ENCODE measurements at regions not wholly inside any gene's neighbourhood (a gene's known extent, or its start where the extent isn't known, plus 50 kb on each side); places are given as distances from the start of the nearest gene placed in this dataset.

GRCh38 chr5:8253376-8253775 is 384.4 kb downstream of the MTRR start:
- H3K4me3 ChIP-seq (ENCODE audit: low read length in 3 of 3), result no peak overlapping the region
- H3K27me3 ChIP-seq (ENCODE audit: control insufficient read depth in 3 of 3, insufficient read depth in 3 of 3, low read length in 3 of 3), result no peaks in the 10 kb centered on the region
- no peaks in the 10 kb centered on the region for H3K36me3 ChIP-seq (ENCODE audit: control insufficient read depth in 3 of 3, insufficient read depth in 3 of 3, low read length in 3 of 3)
- no peaks in the 10 kb centered on the region for H3K4me1 ChIP-seq (ENCODE audit: control insufficient read depth in 3 of 3, insufficient read depth in 3 of 3, low read length in 3 of 3)
- no peak overlapping the region for H3K27ac ChIP-seq (ENCODE audit: low read depth, low read length)
- no peaks in the 10 kb centered on the region for H3K9me3 ChIP-seq (ENCODE audit: control insufficient read depth in 3 of 3, low read length in 3 of 3)
- H3K9ac ChIP-seq (ENCODE audit: low read depth in 1 of 3, low read length in 3 of 3), result no peak overlapping the region

- Histone ChIP-seq H3K36me3 (ENCODE audit: control insufficient read depth in 3 of 3, insufficient read depth in 3 of 3, low read length in 3 of 3) (no peaks in the 10 kb centered on the region), H3K9me3 (ENCODE audit: control insufficient read depth in 3 of 3, low read length in 3 of 3) (no peaks in the 10 kb centered on the region)
Observed at GRCh38 chr5:8254674-8255073, 385.7 kb downstream of the MTRR start.

GRCh38 chr5:8258801-8259200 is 389.9 kb downstream of the MTRR start:
- no peaks in the 10 kb centered on the region for H3K36me3 ChIP-seq (ENCODE audit: control insufficient read depth in 3 of 3, insufficient read depth in 3 of 3, low read length in 3 of 3)
- H3K9me3 ChIP-seq (ENCODE audit: control insufficient read depth in 3 of 3, low read length in 3 of 3), result no peaks in the 10 kb centered on the region
- no peaks in the 10 kb centered on the region for H3K4me1 ChIP-seq (ENCODE audit: control insufficient read depth in 3 of 3, insufficient read depth in 3 of 3, low read length in 3 of 3)

More at GRCh38 chr5:8254674-8255073, 385.7 kb downstream of the MTRR start:
- Histone ChIP-seq H3K4me3 (ENCODE audit: low read length in 3 of 3) (no peak overlapping the region), H3K27me3 (ENCODE audit: control insufficient read depth in 3 of 3, insufficient read depth in 3 of 3, low read length in 3 of 3) (no peaks in the 10 kb centered on the region), H3K9ac (ENCODE audit: low read depth in 1 of 3, low read length in 3 of 3) (no peak overlapping the region), H3K27ac (ENCODE audit: low read depth, low read length) (no peak overlapping the region), H3K4me1 (ENCODE audit: control insufficient read depth in 3 of 3, insufficient read depth in 3 of 3, low read length in 3 of 3) (no peaks in the 10 kb centered on the region)

GRCh38 chr5:8270246-8270645 is 401.3 kb downstream of the MTRR start:
- Histone ChIP-seq H3K27me3 (ENCODE audit: control insufficient read depth in 3 of 3, insufficient read depth in 3 of 3, low read length in 3 of 3) (no peaks in the 10 kb centered on the region), H3K9ac (ENCODE audit: low read depth in 1 of 3, low read length in 3 of 3) (no peak overlapping the region), H3K27ac (ENCODE audit: low read depth, low read length) (no peak overlapping the region), H3K4me3 (ENCODE audit: low read length in 3 of 3) (no peak overlapping the region), H3K9me3 (ENCODE audit: control insufficient read depth in 3 of 3, low read length in 3 of 3) (peaks cover 0 to 2% (median 0%) of the 10 kb centered on the region in 3 donors), H3K36me3 (ENCODE audit: control insufficient read depth in 3 of 3, insufficient read depth in 3 of 3, low read length in 3 of 3) (no peaks in the 10 kb centered on the region), H3K4me1 (ENCODE audit: control insufficient read depth in 3 of 3, insufficient read depth in 3 of 3, low read length in 3 of 3) (no peaks in the 10 kb centered on the region)

More at GRCh38 chr5:8258801-8259200, 389.9 kb downstream of the MTRR start:
- Histone ChIP-seq H3K9ac (ENCODE audit: low read depth in 1 of 3, low read length in 3 of 3) (no peak overlapping the region), H3K4me3 (ENCODE audit: low read length in 3 of 3) (no peak overlapping the region), H3K27me3 (ENCODE audit: control insufficient read depth in 3 of 3, insufficient read depth in 3 of 3, low read length in 3 of 3) (no peaks in the 10 kb centered on the region), H3K27ac (ENCODE audit: low read depth, low read length) (no peak overlapping the region)

GRCh38 chr5:8280711-8281363 is 411.9 kb downstream of the MTRR start:
- Histone ChIP-seq H3K27me3 (ENCODE audit: control insufficient read depth in 3 of 3, insufficient read depth in 3 of 3, low read length in 3 of 3) (no peaks in the 10 kb centered on the region), H3K36me3 (ENCODE audit: control insufficient read depth in 3 of 3, insufficient read depth in 3 of 3, low read length in 3 of 3) (no peaks in the 10 kb centered on the region), H3K4me3 (ENCODE audit: low read length in 3 of 3) (no peak overlapping the region), H3K9ac (ENCODE audit: low read depth in 1 of 3, low read length in 3 of 3) (no peak overlapping the region), H3K4me1 (ENCODE audit: control insufficient read depth in 3 of 3, insufficient read depth in 3 of 3, low read length in 3 of 3) (no peaks in the 10 kb centered on the region), H3K9me3 (ENCODE audit: control insufficient read depth in 3 of 3, low read length in 3 of 3) (peaks cover 0 to 2% (median 0%) of the 10 kb centered on the region in 3 donors), H3K27ac (ENCODE audit: low read depth, low read length) (no peak overlapping the region)

GRCh38 chr5:8288334-8288733 is 419.4 kb downstream of the MTRR start:
- Histone ChIP-seq H3K9ac (ENCODE audit: low read depth in 1 of 3, low read length in 3 of 3) (no peak overlapping the region), H3K27ac (ENCODE audit: low read depth, low read length) (no peak overlapping the region), H3K9me3 (ENCODE audit: control insufficient read depth in 3 of 3, low read length in 3 of 3) (no peaks in the 10 kb centered on the region), H3K4me1 (ENCODE audit: control insufficient read depth in 3 of 3, insufficient read depth in 3 of 3, low read length in 3 of 3) (no peaks in the 10 kb centered on the region), H3K27me3 (ENCODE audit: control insufficient read depth in 3 of 3, insufficient read depth in 3 of 3, low read length in 3 of 3) (no peaks in the 10 kb centered on the region), H3K36me3 (ENCODE audit: control insufficient read depth in 3 of 3, insufficient read depth in 3 of 3, low read length in 3 of 3) (no peaks in the 10 kb centered on the region), H3K4me3 (ENCODE audit: low read length in 3 of 3) (no peak overlapping the region)

GRCh38 chr5:8288897-8289516 is 420.1 kb downstream of the MTRR start:
- H3K9me3 ChIP-seq (ENCODE audit: control insufficient read depth in 3 of 3, low read length in 3 of 3), result no peaks in the 10 kb centered on the region
- no peak overlapping the region for H3K27ac ChIP-seq (ENCODE audit: low read depth, low read length)
- H3K36me3 ChIP-seq (ENCODE audit: control insufficient read depth in 3 of 3, insufficient read depth in 3 of 3, low read length in 3 of 3), result no peaks in the 10 kb centered on the region
- no peaks in the 10 kb centered on the region for H3K27me3 ChIP-seq (ENCODE audit: control insufficient read depth in 3 of 3, insufficient read depth in 3 of 3, low read length in 3 of 3)
- H3K9ac ChIP-seq (ENCODE audit: low read depth in 1 of 3, low read length in 3 of 3), result no peak overlapping the region
- no peaks in the 10 kb centered on the region for H3K4me1 ChIP-seq (ENCODE audit: control insufficient read depth in 3 of 3, insufficient read depth in 3 of 3, low read length in 3 of 3)
- no peak overlapping the region for H3K4me3 ChIP-seq (ENCODE audit: low read length in 3 of 3)

GRCh38 chr5:8289779-8290178 is 420.8 kb downstream of the MTRR start:
- no peak overlapping the region for H3K27ac ChIP-seq (ENCODE audit: low read depth, low read length)
- H3K36me3 ChIP-seq (ENCODE audit: control insufficient read depth in 3 of 3, insufficient read depth in 3 of 3, low read length in 3 of 3), result no peaks in the 10 kb centered on the region
- H3K4me3 ChIP-seq (ENCODE audit: low read length in 3 of 3), result no peak overlapping the region
- H3K9ac ChIP-seq (ENCODE audit: low read depth in 1 of 3, low read length in 3 of 3), result no peak overlapping the region
- no peaks in the 10 kb centered on the region for H3K9me3 ChIP-seq (ENCODE audit: control insufficient read depth in 3 of 3, low read length in 3 of 3)
- no peaks in the 10 kb centered on the region for H3K27me3 ChIP-seq (ENCODE audit: control insufficient read depth in 3 of 3, insufficient read depth in 3 of 3, low read length in 3 of 3)
- no peaks in the 10 kb centered on the region for H3K4me1 ChIP-seq (ENCODE audit: control insufficient read depth in 3 of 3, insufficient read depth in 3 of 3, low read length in 3 of 3)

- no peaks in the 10 kb centered on the region for H3K9me3 ChIP-seq (ENCODE audit: control insufficient read depth in 3 of 3, low read length in 3 of 3)
- no peaks in the 10 kb centered on the region for H3K4me1 ChIP-seq (ENCODE audit: control insufficient read depth in 3 of 3, insufficient read depth in 3 of 3, low read length in 3 of 3)
- H3K9ac ChIP-seq (ENCODE audit: low read depth in 1 of 3, low read length in 3 of 3), result no peak overlapping the region
- H3K27ac ChIP-seq (ENCODE audit: low read depth, low read length), result no peak overlapping the region
- no peaks in the 10 kb centered on the region for H3K27me3 ChIP-seq (ENCODE audit: control insufficient read depth in 3 of 3, insufficient read depth in 3 of 3, low read length in 3 of 3)
- H3K4me3 ChIP-seq (ENCODE audit: low read length in 3 of 3), result no peak overlapping the region
- H3K36me3 ChIP-seq (ENCODE audit: control insufficient read depth in 3 of 3, insufficient read depth in 3 of 3, low read length in 3 of 3), result no peaks in the 10 kb centered on the region
Observed at GRCh38 chr5:8290721-8291120, 421.8 kb downstream of the MTRR start.

GRCh38 chr5:8291641-8292040 is 422.7 kb downstream of the MTRR start:
- Histone ChIP-seq H3K4me1 (ENCODE audit: control insufficient read depth in 3 of 3, insufficient read depth in 3 of 3, low read length in 3 of 3) (no peaks in the 10 kb centered on the region), H3K9me3 (ENCODE audit: control insufficient read depth in 3 of 3, low read length in 3 of 3) (no peaks in the 10 kb centered on the region), H3K9ac (ENCODE audit: low read depth in 1 of 3, low read length in 3 of 3) (no peak overlapping the region), H3K27ac (ENCODE audit: low read depth, low read length) (no peak overlapping the region), H3K27me3 (ENCODE audit: control insufficient read depth in 3 of 3, insufficient read depth in 3 of 3, low read length in 3 of 3) (no peaks in the 10 kb centered on the region), H3K36me3 (ENCODE audit: control insufficient read depth in 3 of 3, insufficient read depth in 3 of 3, low read length in 3 of 3) (no peaks in the 10 kb centered on the region), H3K4me3 (ENCODE audit: low read length in 3 of 3) (no peak overlapping the region)

Measured in skeletal muscle tissue (tissue), 3 donors.